ENCODE measurements at regions not wholly inside any gene's neighbourhood (a gene's known extent, or its start where the extent isn't known, plus 50 kb on each side); places are given as distances from the start of the nearest gene placed in this dataset.
A peak's percentile ranks its signal among the peaks of the same experiment; 100 is the strongest.

GRCh38 chr2:172226244-172227061 is 123.8 kb upstream of the DLX2 start:
- peak; percentile 62 for TF ChIP-seq CTCF (IDR thresholded peaks at IDR 0.05; ENCODE audit: low read length)
- TF ChIP-seq EZH2 (IDR thresholded peaks at IDR 0.05; ENCODE audit: borderline replicate concordance, low read length): no peak

Measured in OCI-LY1 (cell line).